22Rv1 (cell line): ENCODE measurements at regions not wholly inside any gene's neighbourhood (a gene's known extent, or its start where the extent isn't known, plus 50 kb on each side); places are given as distances from the start of the nearest gene placed in this dataset.

Experiments
- CTCF ChIP-seq: fragments of 450-650 bp; IDR thresholded peaks from 2 replicates; pipeline ENCODE4 v1.5.1; 2017; ENCODE audit warnings: mild to moderate bottlenecking
- ZFX ChIP-seq: fragments of 450-650 bp; IDR thresholded peaks from 2 replicates; pipeline ENCODE4 v1.6.1; 2017; ENCODE audit warnings: antibody characterized with exemption, borderline replicate concordance

GRCh38 chr12:42785944-42786343, 196.4 kb upstream of the PRICKLE1 start:
- TF ChIP-seq CTCF (no peak), ZFX (no peak)
